ENCODE measurements at regions not wholly inside any gene's neighbourhood (a gene's known extent, or its start where the extent isn't known, plus 50 kb on each side); places are given as distances from the start of the nearest gene placed in this dataset.

DNA sequence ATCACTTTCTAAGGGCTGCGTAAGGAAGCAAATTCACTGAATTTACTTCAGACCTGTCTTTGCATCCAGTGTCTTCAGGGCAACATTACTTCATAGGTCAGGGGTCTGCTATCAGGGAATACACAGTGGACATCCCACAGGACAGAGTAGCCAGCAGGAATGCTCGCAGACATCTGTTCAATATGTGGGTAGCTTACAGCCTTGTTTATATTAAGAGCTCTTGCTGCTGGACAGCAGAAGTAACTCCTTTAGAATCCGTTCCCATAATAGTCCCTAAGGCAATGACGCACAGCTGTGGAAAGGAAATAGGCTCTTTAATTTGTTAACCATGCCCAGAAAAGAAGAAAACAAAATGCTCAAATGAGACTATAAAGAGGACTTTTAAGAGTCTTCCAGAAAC, 198.7 kb downstream of the MOXD1 start:
- TF ChIP-seq, protein P1, sequence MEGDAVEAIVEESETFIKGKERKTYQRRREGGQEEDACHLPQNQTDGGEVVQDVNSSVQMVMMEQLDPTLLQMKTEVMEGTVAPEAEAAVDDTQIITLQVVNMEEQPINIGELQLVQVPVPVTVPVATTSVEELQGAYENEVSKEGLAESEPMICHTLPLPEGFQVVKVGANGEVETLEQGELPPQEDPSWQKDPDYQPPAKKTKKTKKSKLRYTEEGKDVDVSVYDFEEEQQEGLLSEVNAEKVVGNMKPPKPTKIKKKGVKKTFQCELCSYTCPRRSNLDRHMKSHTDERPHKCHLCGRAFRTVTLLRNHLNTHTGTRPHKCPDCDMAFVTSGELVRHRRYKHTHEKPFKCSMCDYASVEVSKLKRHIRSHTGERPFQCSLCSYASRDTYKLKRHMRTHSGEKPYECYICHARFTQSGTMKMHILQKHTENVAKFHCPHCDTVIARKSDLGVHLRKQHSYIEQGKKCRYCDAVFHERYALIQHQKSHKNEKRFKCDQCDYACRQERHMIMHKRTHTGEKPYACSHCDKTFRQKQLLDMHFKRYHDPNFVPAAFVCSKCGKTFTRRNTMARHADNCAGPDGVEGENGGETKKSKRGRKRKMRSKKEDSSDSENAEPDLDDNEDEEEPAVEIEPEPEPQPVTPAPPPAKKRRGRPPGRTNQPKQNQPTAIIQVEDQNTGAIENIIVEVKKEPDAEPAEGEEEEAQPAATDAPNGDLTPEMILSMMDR (IDR thresholded peaks at IDR 0.05) = no peak
- no peak for TF ChIP-seq EZH2 (IDR thresholded peaks at IDR 0.05)

Measured in neural progenitor cell (in vitro differentiated cells).